GM12892 (cell line): ENCODE measurements at regions not wholly inside any gene's neighbourhood (a gene's known extent, or its start where the extent isn't known, plus 50 kb on each side); places are given as distances from the start of the nearest gene placed in this dataset.

ENCODE experiments used
- POLR2A ChIP-seq: IDR thresholded peaks from 2 replicates; pipeline ENCODE4 v1.6.1; 2011; ENCODE audit warnings: low read depth, low read length, control low read depth
- POLR2AphosphoS5 ChIP-seq: IDR thresholded peaks from 2 replicates; pipeline ENCODE4 v1.6.1; 2011; ENCODE audit warnings: low read depth, low read length, control low read depth
- TAF1 ChIP-seq: IDR thresholded peaks from 2 replicates; pipeline ENCODE4 v1.6.1; 2011; ENCODE audit warnings: low read depth, mild to moderate bottlenecking, control low read depth, low read length, borderline replicate concordance

- no peak for TF ChIP-seq POLR2AphosphoS5
- TF ChIP-seq POLR2A, result no peak
- no peak for TF ChIP-seq TAF1
Observed at GRCh38 chr7:3168370-3168769, 124.7 kb upstream of the CARD11 start.
